GM12878 (cell line): ENCODE measurements at regions not wholly inside any gene's neighbourhood (a gene's known extent, or its start where the extent isn't known, plus 50 kb on each side); places are given as distances from the start of the nearest gene placed in this dataset.

ENCODE experiments used
- ATAC-seq: fragments of 200-7000 bp; cut with Tn5 transposase; 3 replicates; pipeline ENCODE4 v1.9.1; 2020; ENCODE audit warnings: mild to moderate bottlenecking, moderate library complexity
- BruUV-seq: library from RNA; stranded (reverse); fragments of 400-500 nt; replicated peaks from 2 replicates; lab custom pipeline; 2021; lab: Mats Ljungman, UMichigan
- CTCF ChIA-PET: fragments of 300-600 bp; sonication (Branson Sonifier 250); formaldehyde crosslinking; extraction: SDS; loops from one replicate; lab custom pipeline; 2021; ENCODE audit warnings: inconsistent platforms; lab: Yijun Ruan, JAX
- POLR2A ChIA-PET: fragments of 350-600 bp; formaldehyde crosslinking; extraction: SDS; loops from one replicate; lab custom pipeline; 2021; ENCODE audit warnings: inconsistent platforms; lab: Charles Lee
- RAD21 ChIA-PET: fragments of 300-600 bp; sonication (Branson Sonifier 250); formaldehyde crosslinking; loops from one replicate; lab custom pipeline; 2023; ENCODE audit warnings: antibody characterized with exemption; ENCODE audit not compliant: unreplicated experiment; lab: Charles Lee
- SMC1A ChIA-PET: fragments of 300-600 bp; sonication (Branson Sonifier 250); formaldehyde crosslinking; loops from one replicate; lab custom pipeline; 2023; ENCODE audit not compliant: unreplicated experiment, uncharacterized antibody; lab: Charles Lee
- DNase-seq: peaks from one replicate; pipeline ENCODE4 v3.0.0-alpha.2; 2011; ENCODE audit warnings: low read depth, low spot score
- FAIRE-seq: peaks from 3 replicates; lab custom pipeline; 2011; peaks lifted over from hg19 to GRCh38; lab: Jason Lieb, UNC
- H2AFZ ChIP-seq: 2 replicates; pipeline ENCODE4 v1.6.0; 2011; ENCODE audit warnings: low read depth, low read length, control low read depth; ENCODE audit not compliant: control insufficient read depth
- H3K27ac ChIP-seq: 2 replicates; pipeline ENCODE4 v1.5.1; 2011; ENCODE audit warnings: control low read depth; ENCODE audit not compliant: control insufficient read depth, insufficient read depth
- H3K27me3 ChIP-seq, 2 experiments: replicated peaks in 1 of 2; 2 replicates each; pipeline versions ENCODE4 v1.6.0 to v1.6.1; 2011; ENCODE audit warnings: low read length in 1 of 2; ENCODE audit not compliant: control insufficient read depth in 2 of 2, insufficient read depth in 2 of 2
- H3K36me3 ChIP-seq, 2 experiments: 2 replicates each; pipeline ENCODE4 v1.5.1; 2011; ENCODE audit warnings: low read length in 1 of 2; ENCODE audit not compliant: control insufficient read depth in 2 of 2, insufficient read depth in 2 of 2
- H3K4me1 ChIP-seq: 2 replicates; pipeline ENCODE4 v1.6.1; 2011; ENCODE audit warnings: mild to moderate bottlenecking, low read length, moderate library complexity, mixed read lengths; ENCODE audit not compliant: control insufficient read depth, insufficient read depth
- H3K4me2 ChIP-seq: 2 replicates; pipeline ENCODE4 v1.6.0; 2011; ENCODE audit warnings: control low read depth; ENCODE audit not compliant: control insufficient read depth, insufficient read depth
- H3K4me3 ChIP-seq: fragments of 200-600 bp; sonication (generic); 2 replicates; pipeline ENCODE4 v1.5.1; 2016
- H3K79me2 ChIP-seq: 2 replicates; pipeline ENCODE4 v1.6.0; 2011; ENCODE audit warnings: low read length; ENCODE audit not compliant: control insufficient read depth, insufficient read depth
- H3K9ac ChIP-seq: 2 replicates; pipeline ENCODE4 v1.8.0; 2011; ENCODE audit warnings: low read length, control low read depth, mixed read lengths; ENCODE audit not compliant: control insufficient read depth, insufficient read depth
- H3K9me3 ChIP-seq: replicated peaks from 3 replicates; pipeline ENCODE4 v1.5.1; 2011; ENCODE audit warnings: mild to moderate bottlenecking, low read length; ENCODE audit not compliant: control insufficient read depth, insufficient read depth
- H4K20me1 ChIP-seq: 2 replicates; pipeline ENCODE4 v1.6.0; 2011; ENCODE audit not compliant: control insufficient read depth, insufficient read depth
- CBX3 ChIP-seq: fragments of 200-600 bp; sonication (generic); IDR thresholded peaks from 2 replicates; pipeline ENCODE4 v1.6.1; 2016; ENCODE audit warnings: low read depth, borderline replicate concordance
- CREM ChIP-seq: IDR thresholded peaks from 2 replicates; pipeline ENCODE4 v1.6.1; 2014; ENCODE audit warnings: antibody characterized with exemption, low read depth
- EED ChIP-seq: sonication (generic); IDR thresholded peaks from 2 replicates; pipeline ENCODE4 v1.6.1; 2016; ENCODE audit warnings: antibody characterized with exemption, low read depth
- HDAC2 ChIP-seq: fragments of 200-600 bp; sonication (generic); IDR thresholded peaks from 2 replicates; pipeline ENCODE4 v1.6.1; 2017
- IKZF2 ChIP-seq, 2 experiments: fragments of 450-650 bp; IDR thresholded peaks; 2 replicates each; pipeline ENCODE4 v1.6.1; 2017; ENCODE audit warnings: mild to moderate bottlenecking in 2 of 2, moderate library complexity in 2 of 2
- MEF2B ChIP-seq: fragments of 450-650 bp; IDR thresholded peaks from 2 replicates; pipeline ENCODE4 v1.6.1; 2018; ENCODE audit warnings: mild to moderate bottlenecking, moderate library complexity; ENCODE audit not compliant: partially characterized antibody, poor library complexity, severe bottlenecking
- NR2C1 ChIP-seq: fragments of 450-650 bp; IDR thresholded peaks from 2 replicates; pipeline ENCODE4 v1.6.1; 2017; ENCODE audit warnings: antibody characterized with exemption, mild to moderate bottlenecking, moderate library complexity
- PAX5 ChIP-seq: IDR thresholded peaks from 2 replicates; pipeline ENCODE4 v1.6.1; 2011; ENCODE audit warnings: low read depth, low read length, borderline replicate concordance
- POLR2A ChIP-seq: IDR thresholded peaks from 2 replicates; pipeline ENCODE4 v1.6.1; 2011; ENCODE audit warnings: low read depth, mild to moderate bottlenecking, low read length
- RB1 ChIP-seq: fragments of 450-650 bp; formaldehyde crosslinking; IDR thresholded peaks from 2 replicates; pipeline ENCODE4 v1.6.1; 2017; ENCODE audit warnings: mild to moderate bottlenecking, borderline replicate concordance
- SMAD5 ChIP-seq: IDR thresholded peaks from 2 replicates; pipeline ENCODE4 v1.6.1; 2016; ENCODE audit warnings: antibody characterized with exemption, low read depth
- SMARCA5 ChIP-seq: fragments of 450-650 bp; IDR thresholded peaks from 2 replicates; pipeline ENCODE4 v1.6.1; 2017; ENCODE audit warnings: mild to moderate bottlenecking
- SMC3 ChIP-seq: IDR thresholded peaks from 2 replicates; pipeline ENCODE4 v1.6.1; 2011; ENCODE audit warnings: low read length, improper control_type of control experiment, borderline replicate concordance
- TARDBP ChIP-seq: IDR thresholded peaks from 2 replicates; pipeline ENCODE4 v1.6.1; 2016; ENCODE audit warnings: borderline replicate concordance
- ZBED1 ChIP-seq: IDR thresholded peaks from 2 replicates; pipeline ENCODE4 v1.6.1; 2016; ENCODE audit warnings: borderline replicate concordance
- ZNF24 ChIP-seq: fragments of 450-650 bp; IDR thresholded peaks from 2 replicates; pipeline ENCODE4 v1.6.1; 2017; ENCODE audit warnings: antibody characterized with exemption, mild to moderate bottlenecking
- WGBS: methylation state at CpG from one replicate; pipeline ENCODE4 v1.1.6; 2016; ENCODE audit warnings: low lambda C conversion rate; ENCODE audit not compliant: insufficient replicate concordance, insufficient coverage; ENCODE audit errors: missing lambda C conversion rate; 5-methylcytosine and 5-hydroxymethylcytosine counted together
- in situ Hi-C: fragments of 300-500 bp; cut with MboI; formaldehyde crosslinking; loops from 9 replicates; pipeline ENCODE4 v1.14.3; 2018; ENCODE audit warnings: mixed read lengths
- intact Hi-C: fragments of 100-400 bp; cut with micrococcal nuclease; formaldehyde crosslinking; loops from one replicate; pipeline ENCODE4 v1.14.2; 2022; ENCODE audit not compliant: unreplicated experiment
- TF ChIP-seq, protein P1 (sequence below): fragments of 450-650 bp; IDR thresholded peaks from 2 replicates; pipeline ENCODE4 v1.6.1; 2016; ENCODE audit warnings: mild to moderate bottlenecking, moderate library complexity, borderline replicate concordance
- TF ChIP-seq, protein P2 (sequence below): fragments of 450-650 bp; IDR thresholded peaks from 2 replicates; pipeline ENCODE4 v1.6.1; 2014; ENCODE audit warnings: mild to moderate bottlenecking
- TF ChIP-seq, protein P3 (sequence below): IDR thresholded peaks from 2 replicates; pipeline ENCODE4 v1.6.1; 2012; ENCODE audit warnings: low read depth, low read length, improper control_type of control experiment
- TF ChIP-seq, protein P4 (sequence below): IDR thresholded peaks from 2 replicates; pipeline ENCODE4 v1.6.1; 2011; ENCODE audit warnings: borderline replicate concordance, low read depth, mild to moderate bottlenecking, moderate library complexity, low read length; ENCODE audit not compliant: insufficient read depth, poor library complexity, severe bottlenecking

DNA sequence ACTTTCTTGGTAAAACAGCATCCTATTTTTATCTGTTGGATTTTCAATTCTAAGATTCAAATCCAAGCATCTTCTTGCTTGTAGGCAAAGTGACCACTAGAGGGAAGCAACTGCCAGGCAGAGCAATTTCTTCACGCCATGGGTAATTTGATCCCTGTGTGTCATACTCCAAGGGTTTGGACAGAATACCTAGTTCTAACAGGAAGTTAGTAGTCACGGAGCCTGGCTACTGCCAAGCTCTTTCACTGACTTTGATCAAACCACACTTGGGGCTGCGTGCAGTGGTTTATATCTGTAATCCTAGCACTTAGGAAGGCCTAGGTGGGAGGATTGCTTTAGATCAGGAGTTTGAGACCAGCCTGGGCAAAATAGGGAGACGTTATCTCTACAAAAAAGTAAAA, 473.6 kb upstream of the TNC start:
- ChIA-PET CTCF (interaction anchor here (0.9 to 3.8 kb wide), 10 partner anchors 9 to 1072 kb away, joined by 3 to 26 read pairs (median 8); no protein-coding TSS in a partner anchor), POLR2A (no interaction called here)
- TF ChIP-seq ZBED1 = no peak
- no peak for TF ChIP-seq HDAC2
- no peak for TF ChIP-seq POLR2A
- no peak for TF ChIP-seq SMARCA5
- TF ChIP-seq, protein P1, sequence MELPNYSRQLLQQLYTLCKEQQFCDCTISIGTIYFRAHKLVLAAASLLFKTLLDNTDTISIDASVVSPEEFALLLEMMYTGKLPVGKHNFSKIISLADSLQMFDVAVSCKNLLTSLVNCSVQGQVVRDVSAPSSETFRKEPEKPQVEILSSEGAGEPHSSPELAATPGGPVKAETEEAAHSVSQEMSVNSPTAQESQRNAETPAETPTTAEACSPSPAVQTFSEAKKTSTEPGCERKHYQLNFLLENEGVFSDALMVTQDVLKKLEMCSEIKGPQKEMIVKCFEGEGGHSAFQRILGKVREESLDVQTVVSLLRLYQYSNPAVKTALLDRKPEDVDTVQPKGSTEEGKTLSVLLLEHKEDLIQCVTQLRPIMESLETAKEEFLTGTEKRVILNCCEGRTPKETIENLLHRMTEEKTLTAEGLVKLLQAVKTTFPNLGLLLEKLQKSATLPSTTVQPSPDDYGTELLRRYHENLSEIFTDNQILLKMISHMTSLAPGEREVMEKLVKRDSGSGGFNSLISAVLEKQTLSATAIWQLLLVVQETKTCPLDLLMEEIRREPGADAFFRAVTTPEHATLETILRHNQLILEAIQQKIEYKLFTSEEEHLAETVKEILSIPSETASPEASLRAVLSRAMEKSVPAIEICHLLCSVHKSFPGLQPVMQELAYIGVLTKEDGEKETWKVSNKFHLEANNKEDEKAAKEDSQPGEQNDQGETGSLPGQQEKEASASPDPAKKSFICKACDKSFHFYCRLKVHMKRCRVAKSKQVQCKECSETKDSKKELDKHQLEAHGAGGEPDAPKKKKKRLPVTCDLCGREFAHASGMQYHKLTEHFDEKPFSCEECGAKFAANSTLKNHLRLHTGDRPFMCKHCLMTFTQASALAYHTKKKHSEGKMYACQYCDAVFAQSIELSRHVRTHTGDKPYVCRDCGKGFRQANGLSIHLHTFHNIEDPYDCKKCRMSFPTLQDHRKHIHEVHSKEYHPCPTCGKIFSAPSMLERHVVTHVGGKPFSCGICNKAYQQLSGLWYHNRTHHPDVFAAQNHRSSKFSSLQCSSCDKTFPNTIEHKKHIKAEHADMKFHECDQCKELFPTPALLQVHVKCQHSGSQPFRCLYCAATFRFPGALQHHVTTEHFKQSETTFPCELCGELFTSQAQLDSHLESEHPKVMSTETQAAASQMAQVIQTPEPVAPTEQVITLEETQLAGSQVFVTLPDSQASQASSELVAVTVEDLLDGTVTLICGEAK = no peak
- TF ChIP-seq SMC3 = peak; percentile 49; the same call in 1 of the 2 replicates
- TF ChIP-seq ZNF24 = no peak
- TF ChIP-seq NR2C1 = no peak
- TF ChIP-seq, protein P2, sequence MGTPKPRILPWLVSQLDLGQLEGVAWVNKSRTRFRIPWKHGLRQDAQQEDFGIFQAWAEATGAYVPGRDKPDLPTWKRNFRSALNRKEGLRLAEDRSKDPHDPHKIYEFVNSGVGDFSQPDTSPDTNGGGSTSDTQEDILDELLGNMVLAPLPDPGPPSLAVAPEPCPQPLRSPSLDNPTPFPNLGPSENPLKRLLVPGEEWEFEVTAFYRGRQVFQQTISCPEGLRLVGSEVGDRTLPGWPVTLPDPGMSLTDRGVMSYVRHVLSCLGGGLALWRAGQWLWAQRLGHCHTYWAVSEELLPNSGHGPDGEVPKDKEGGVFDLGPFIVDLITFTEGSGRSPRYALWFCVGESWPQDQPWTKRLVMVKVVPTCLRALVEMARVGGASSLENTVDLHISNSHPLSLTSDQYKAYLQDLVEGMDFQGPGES = no peak
- no peak for TF ChIP-seq CREM
- TF ChIP-seq CBX3 = no peak
- no peak for TF ChIP-seq EED
- TF ChIP-seq, protein P3, sequence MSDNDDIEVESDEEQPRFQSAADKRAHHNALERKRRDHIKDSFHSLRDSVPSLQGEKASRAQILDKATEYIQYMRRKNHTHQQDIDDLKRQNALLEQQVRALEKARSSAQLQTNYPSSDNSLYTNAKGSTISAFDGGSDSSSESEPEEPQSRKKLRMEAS = no peak
- TF ChIP-seq IKZF2 (IDR thresholded peaks at IDR 0.05) = no peak
- no peak for TF ChIP-seq RB1
- no peak for TF ChIP-seq SMAD5
- TF ChIP-seq, protein P4, sequence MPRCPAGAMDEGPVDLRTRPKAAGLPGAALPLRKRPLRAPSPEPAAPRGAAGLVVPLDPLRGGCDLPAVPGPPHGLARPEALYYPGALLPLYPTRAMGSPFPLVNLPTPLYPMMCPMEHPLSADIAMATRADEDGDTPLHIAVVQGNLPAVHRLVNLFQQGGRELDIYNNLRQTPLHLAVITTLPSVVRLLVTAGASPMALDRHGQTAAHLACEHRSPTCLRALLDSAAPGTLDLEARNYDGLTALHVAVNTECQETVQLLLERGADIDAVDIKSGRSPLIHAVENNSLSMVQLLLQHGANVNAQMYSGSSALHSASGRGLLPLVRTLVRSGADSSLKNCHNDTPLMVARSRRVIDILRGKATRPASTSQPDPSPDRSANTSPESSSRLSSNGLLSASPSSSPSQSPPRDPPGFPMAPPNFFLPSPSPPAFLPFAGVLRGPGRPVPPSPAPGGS = no peak
- TF ChIP-seq TARDBP = no peak
- peak; percentile 79 for TF ChIP-seq PAX5
- TF ChIP-seq MEF2B = no peak

More for the DNA sequence above, 473.6 kb upstream of the TNC start:
- ChIA-PET SMC1A (interaction anchor here (0.7 to 1.5 kb wide), 3 partner anchors 8 to 1299 kb away, joined by 3 to 4 read pairs (median 3); no protein-coding TSS in a partner anchor), RAD21 (interaction anchor here (1.4 kb wide), 1 partner anchor 1070 kb away, joined by 3 read pairs; no protein-coding TSS in a partner anchor)
- DNase-seq = peak; percentile 5
- Histone ChIP-seq H3K36me3 (no peaks in the 10 kb centered on the region), H3K27me3 (no peaks in the 10 kb centered on the region), H3K4me3 (no peak overlapping the region), H3K27ac (no peak overlapping the region), H2AFZ (0 out of 2 replicates have a peak overlapping the region, but pooled peaks have one; percentile 23), H3K9ac (no peak overlapping the region), H4K20me1 (no peaks in the 10 kb centered on the region), H3K9me3 (no peaks in the 10 kb centered on the region), H3K4me1 (no peaks in the 10 kb centered on the region), H3K79me2 (no peaks in the 10 kb centered on the region), H3K4me2 (no peak overlapping the region)
- 0% methylated on average over 4 of the region's 4 CpGs for WGBS
- intact Hi-C loops (loop anchor here (5.0 to 10.0 kb wide), 5 partner anchors 293 to 1056 kb away; no protein-coding TSS in a partner anchor), in situ Hi-C loops (loop anchor here (5.0 to 10.0 kb wide), 2 partner anchors 573 to 1056 kb away; no protein-coding TSS in a partner anchor)
- no TSS peak for BruUV-seq
- no peak for FAIRE-seq
- peak; percentile 66 for ATAC-seq
